ENCODE measurements at regions not wholly inside any gene's neighbourhood (a gene's known extent, or its start where the extent isn't known, plus 50 kb on each side); places are given as distances from the start of the nearest gene placed in this dataset.
"Not testable (repeated sequence)": the region's sequence is repeated elsewhere in the genome, so short reads cannot be mapped to it uniquely, and the experiment has no call there.

GRCh38 chr5:124496968-124497367, 249.5 kb downstream of the ZNF608 start:
- TF ChIP-seq EZH2 (IDR thresholded peaks at IDR 0.05; ENCODE audit: borderline replicate concordance, insufficient read depth, low read depth, low read length, poor library complexity, severe bottlenecking): not testable (repeated sequence)
- TF ChIP-seq, protein P1, sequence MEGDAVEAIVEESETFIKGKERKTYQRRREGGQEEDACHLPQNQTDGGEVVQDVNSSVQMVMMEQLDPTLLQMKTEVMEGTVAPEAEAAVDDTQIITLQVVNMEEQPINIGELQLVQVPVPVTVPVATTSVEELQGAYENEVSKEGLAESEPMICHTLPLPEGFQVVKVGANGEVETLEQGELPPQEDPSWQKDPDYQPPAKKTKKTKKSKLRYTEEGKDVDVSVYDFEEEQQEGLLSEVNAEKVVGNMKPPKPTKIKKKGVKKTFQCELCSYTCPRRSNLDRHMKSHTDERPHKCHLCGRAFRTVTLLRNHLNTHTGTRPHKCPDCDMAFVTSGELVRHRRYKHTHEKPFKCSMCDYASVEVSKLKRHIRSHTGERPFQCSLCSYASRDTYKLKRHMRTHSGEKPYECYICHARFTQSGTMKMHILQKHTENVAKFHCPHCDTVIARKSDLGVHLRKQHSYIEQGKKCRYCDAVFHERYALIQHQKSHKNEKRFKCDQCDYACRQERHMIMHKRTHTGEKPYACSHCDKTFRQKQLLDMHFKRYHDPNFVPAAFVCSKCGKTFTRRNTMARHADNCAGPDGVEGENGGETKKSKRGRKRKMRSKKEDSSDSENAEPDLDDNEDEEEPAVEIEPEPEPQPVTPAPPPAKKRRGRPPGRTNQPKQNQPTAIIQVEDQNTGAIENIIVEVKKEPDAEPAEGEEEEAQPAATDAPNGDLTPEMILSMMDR (IDR thresholded peaks at IDR 0.05): not testable (repeated sequence)
